SH-SY5Y (cell line): ENCODE measurements at regions not wholly inside any gene's neighbourhood (a gene's known extent, or its start where the extent isn't known, plus 50 kb on each side); places are given as distances from the start of the nearest gene placed in this dataset.

Experiments used
- GATA2 ChIP-seq: IDR thresholded peaks from 2 replicates; pipeline ENCODE4 v1.6.1; 2011; ENCODE audit warnings: mild to moderate bottlenecking, low read depth, low read length
- GATA3 ChIP-seq: IDR thresholded peaks from 2 replicates; pipeline ENCODE4 v1.6.1; 2011; ENCODE audit warnings: low read depth, mild to moderate bottlenecking, low read length, moderate library complexity

DNA sequence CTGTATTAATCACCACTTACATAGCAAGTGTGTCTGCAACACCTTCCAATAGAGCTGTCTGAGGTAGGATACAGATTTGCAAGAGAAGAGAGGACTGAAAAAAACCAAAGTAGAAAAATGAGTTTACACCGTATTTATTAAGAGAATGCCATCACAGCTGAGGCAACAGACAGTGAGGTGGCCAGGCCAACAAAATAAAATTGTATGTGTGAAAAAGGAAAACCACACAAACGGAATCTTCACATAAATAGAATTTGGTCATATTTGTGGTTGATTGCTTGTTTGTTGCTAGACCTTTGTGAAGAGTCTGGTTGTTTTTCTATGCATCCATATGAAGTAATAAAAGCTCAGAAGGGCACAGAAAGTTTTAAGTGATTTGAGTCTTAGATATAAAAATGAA lies 157.8 kb upstream of the TSHZ2 start:
- TF ChIP-seq GATA3 = no peak
- TF ChIP-seq GATA2 = no peak
